Cardiac muscle cell (in vitro differentiated cells and primary cell): ENCODE measurements at regions not wholly inside any gene's neighbourhood (a gene's known extent, or its start where the extent isn't known, plus 50 kb on each side); places are given as distances from the start of the nearest gene placed in this dataset.
"Not testable (repeated sequence)": the region's sequence is repeated elsewhere in the genome, so short reads cannot be mapped to it uniquely, and the experiment has no call there.

ENCODE experiments used
- DNase-seq, 2 donors: peaks; one replicate each; pipeline versions ENCODE4 v3.0.0 to v3.0.0-alpha.2; 2010 to 2017; ENCODE audit warnings: low read depth in 1 of 2, low spot score in 1 of 2
- H3K27ac ChIP-seq: fragments of 200-600 bp; sonication (generic); 2 replicates; pipeline ENCODE4 v1.5.1; 2016
- H3K27me3 ChIP-seq: fragments of 200-600 bp; sonication (generic); 2 replicates; pipeline ENCODE4 v1.6.0; 2016; ENCODE audit warnings: control low read depth
- H3K36me3 ChIP-seq: fragments of 200-600 bp; sonication (generic); 2 replicates; pipeline ENCODE4 v1.5.1; 2016; ENCODE audit warnings: control low read depth
- H3K4me1 ChIP-seq: fragments of 200-600 bp; sonication (generic); 2 replicates; pipeline ENCODE4 v1.8.1; 2017; ENCODE audit warnings: low read depth, mild to moderate bottlenecking, mixed run types
- H3K4me3 ChIP-seq: fragments of 200-600 bp; sonication (generic); 2 replicates; pipeline ENCODE4 v1.5.1; 2016; ENCODE audit warnings: mild to moderate bottlenecking
- H3K9me3 ChIP-seq: fragments of 200-600 bp; sonication (generic); 2 replicates; pipeline ENCODE4 v1.5.1; 2017; ENCODE audit warnings: low read depth, mild to moderate bottlenecking, control low read depth
- CTCF ChIP-seq: IDR thresholded peaks from 2 replicates; pipeline ENCODE4 v1.5.1; 2012; ENCODE audit warnings: low read depth, mild to moderate bottlenecking, low read length

- H3K36me3 ChIP-seq, result no peaks in the 10 kb centered on the region
- DNase-seq, result no peak
- H3K27me3 ChIP-seq, result no peaks in the 10 kb centered on the region
- no peaks in the 10 kb centered on the region for H3K9me3 ChIP-seq
- TF ChIP-seq CTCF, result no peak
- no peak overlapping the region for H3K4me3 ChIP-seq
- H3K27ac ChIP-seq, result no peak overlapping the region
- H3K4me1 ChIP-seq, result no peaks in the 10 kb centered on the region
Measured at GRCh38 chr6:168995526-168996355, 257.9 kb downstream of the THBS2 start.

- no peak for TF ChIP-seq CTCF
- Histone ChIP-seq H3K36me3 (no peaks in the 10 kb centered on the region), H3K27ac (no peak overlapping the region), H3K4me1 (no peaks in the 10 kb centered on the region), H3K9me3 (no peaks in the 10 kb centered on the region), H3K27me3 (no peaks in the 10 kb centered on the region), H3K4me3 (no peak overlapping the region)
- DNase-seq, result no peak
Measured at GRCh38 chr6:168994956-168995355, 258.7 kb downstream of the THBS2 start.

- no peak for DNase-seq
- no peak for TF ChIP-seq CTCF
- Histone ChIP-seq H3K27me3 (no peaks in the 10 kb centered on the region), H3K27ac (no peak overlapping the region), H3K9me3 (no peaks in the 10 kb centered on the region), H3K36me3 (no peaks in the 10 kb centered on the region), H3K4me1 (peaks cover 5% of the 10 kb centered on the region), H3K4me3 (no peak overlapping the region)
Measured at GRCh38 chr6:168992446-168993144, 261.1 kb downstream of the THBS2 start.

GRCh38 chr6:168991695-168992094 lies 262.0 kb downstream of the THBS2 start:
- not testable (repeated sequence) for H3K4me3 ChIP-seq, H3K9me3 ChIP-seq, H3K27me3 ChIP-seq, DNase-seq, H3K36me3 ChIP-seq, H3K4me1 ChIP-seq, H3K27ac ChIP-seq

- no peak for DNase-seq
- Histone ChIP-seq H3K27ac (no peak overlapping the region), H3K27me3 (no peaks in the 10 kb centered on the region), H3K36me3 (no peaks in the 10 kb centered on the region), H3K4me3 (no peak overlapping the region), H3K4me1 (peaks cover 5% of the 10 kb centered on the region), H3K9me3 (no peaks in the 10 kb centered on the region)
- no peak for TF ChIP-seq CTCF
Measured at GRCh38 chr6:168990019-168990751, 263.5 kb downstream of the THBS2 start.
